HG02981 (cell line): ENCODE measurements at regions not wholly inside any gene's neighbourhood (a gene's known extent, or its start where the extent isn't known, plus 50 kb on each side); places are given as distances from the start of the nearest gene placed in this dataset.
"Not testable (repeated sequence)": the region's sequence is repeated elsewhere in the genome, so short reads cannot be mapped to it uniquely, and the experiment has no call there.

ENCODE experiments used
- ATAC-seq: cut with Tn5 transposase; IDR thresholded peaks from one replicate; pipeline ENCODE4 v1.9.1; 2021; ENCODE audit warnings: mild to moderate bottlenecking, moderate library complexity; ENCODE audit not compliant: unreplicated experiment

DNA sequence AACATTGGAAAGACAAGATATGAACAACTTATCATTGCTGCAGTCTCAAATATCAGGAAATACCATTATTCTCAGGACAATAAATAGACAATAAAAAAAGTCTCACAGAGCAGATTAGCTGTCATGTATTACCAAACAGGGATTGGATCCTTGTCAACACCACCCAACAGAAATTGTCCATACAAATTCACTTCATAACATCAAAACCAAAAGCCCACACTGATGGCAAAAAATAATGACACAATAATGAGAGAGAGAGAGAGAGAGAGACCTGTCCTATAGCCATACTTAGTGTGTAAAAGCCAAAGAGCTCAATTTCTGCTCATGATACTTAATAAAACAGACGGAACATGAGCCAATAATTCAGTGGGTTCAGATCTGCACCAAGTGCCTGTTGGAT lies 96.5 kb downstream of the PPIAL4G start:
- ATAC-seq: no peak

DNA sequence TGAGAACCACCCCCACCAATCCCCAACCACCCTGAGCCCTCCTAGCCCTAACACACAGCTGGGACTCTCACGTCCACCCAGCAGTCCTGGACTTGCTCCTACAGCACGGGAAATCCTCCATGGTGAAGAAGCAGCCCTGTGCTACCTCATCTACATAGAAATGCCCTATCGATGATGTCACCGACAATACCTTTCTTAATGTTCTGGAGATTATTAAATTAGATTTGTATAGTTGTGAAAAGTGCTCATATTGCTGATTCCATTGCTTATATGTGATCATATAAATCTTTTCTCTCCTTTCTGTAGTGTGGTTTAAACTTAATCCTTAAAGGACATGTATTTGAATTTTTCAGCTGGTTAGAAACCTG lies 97.1 kb downstream of the PPIAL4G start:
- not testable (repeated sequence) for ATAC-seq

DNA sequence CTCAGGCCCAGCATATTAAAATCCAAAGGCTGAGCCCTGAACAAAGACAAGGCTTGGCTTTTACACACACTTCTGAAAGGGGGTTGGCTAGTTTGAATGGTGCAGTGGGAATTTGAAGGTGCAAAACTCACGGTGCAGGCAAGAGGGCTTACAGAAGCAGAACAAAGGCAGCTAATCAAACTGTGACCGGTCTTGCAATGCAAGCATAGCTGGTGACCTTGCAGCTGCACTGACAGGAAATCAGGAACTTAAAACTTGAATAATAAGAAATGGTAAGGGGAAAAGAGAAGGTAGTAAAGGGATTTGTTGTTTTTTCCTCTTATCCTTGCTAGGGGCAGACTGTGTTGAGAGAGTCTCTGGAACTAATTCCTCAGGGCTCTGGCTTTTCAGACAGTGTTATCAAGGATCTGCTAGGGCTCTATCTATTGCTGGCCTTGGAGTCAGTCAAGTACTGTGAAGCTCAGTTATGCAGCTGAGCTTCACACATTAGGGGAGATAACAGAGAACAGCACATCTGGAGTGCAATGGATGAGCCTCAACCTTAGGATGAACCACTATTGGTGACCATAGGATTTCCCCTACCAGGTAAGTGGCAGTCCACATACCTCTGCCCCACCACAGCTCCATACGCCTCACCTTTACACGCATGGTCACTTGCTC lies 97.6 kb downstream of the PPIAL4G start:
- ATAC-seq: no peak

DNA sequence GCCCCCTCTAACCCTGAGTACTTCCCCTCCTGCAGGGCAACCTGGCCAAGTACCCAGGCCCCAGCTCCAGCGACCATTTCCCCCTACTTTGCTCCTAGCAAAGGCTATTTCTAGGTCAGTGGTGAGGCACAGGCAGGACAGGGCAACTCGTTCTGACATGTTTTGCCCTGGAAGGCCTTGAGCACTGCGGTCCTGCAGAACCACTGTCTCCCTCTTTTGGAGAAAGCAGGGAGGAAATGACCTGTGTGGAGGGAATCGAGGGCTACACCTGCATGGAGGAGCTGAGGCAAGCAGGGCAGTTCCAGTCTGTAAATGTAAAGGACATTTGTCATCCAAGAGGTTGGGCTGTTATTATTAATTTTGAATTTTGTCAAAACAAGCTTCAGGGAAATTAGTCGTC lies 99.1 kb downstream of the PPIAL4G start:
- ATAC-seq: no peak

DNA sequence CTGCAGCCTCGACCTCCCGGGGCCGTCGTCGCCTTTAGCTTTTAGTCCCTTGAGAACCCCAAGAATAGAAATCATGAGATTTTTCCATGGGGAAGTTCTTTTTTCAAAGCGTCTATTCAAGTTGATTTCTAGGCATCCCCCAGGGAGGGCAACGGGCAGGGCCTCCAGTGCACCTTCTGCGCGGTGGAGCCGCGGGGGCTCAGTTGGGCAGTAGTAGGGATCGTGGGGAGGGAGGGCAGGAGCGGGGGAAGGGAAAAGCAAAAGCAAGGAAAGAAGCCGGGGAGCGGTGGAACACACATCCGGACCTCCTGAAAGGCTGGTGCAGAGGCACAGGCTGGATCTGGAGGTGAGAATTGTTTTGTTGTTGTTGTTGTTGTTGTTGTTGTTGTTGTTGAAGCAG lies 103.4 kb downstream of the PPIAL4G start:
- no peak for ATAC-seq

DNA sequence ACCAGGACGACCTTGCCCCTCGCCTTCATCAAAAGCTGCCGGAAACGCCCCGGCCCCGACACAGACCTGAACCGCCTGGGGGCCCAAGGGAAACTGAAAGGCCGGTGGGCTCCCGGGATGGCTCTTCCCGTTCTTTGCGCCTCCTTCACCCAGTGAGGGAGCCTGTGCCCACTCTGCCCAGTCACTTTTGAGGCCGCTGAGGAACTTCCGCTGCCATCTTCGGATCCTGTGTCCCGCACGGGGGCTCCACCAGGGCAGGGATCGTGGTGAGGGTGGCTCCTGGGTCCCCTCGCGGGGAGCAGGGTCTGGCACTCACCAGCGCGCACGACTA lies 104.0 kb downstream of the PPIAL4G start:
- no peak for ATAC-seq

DNA sequence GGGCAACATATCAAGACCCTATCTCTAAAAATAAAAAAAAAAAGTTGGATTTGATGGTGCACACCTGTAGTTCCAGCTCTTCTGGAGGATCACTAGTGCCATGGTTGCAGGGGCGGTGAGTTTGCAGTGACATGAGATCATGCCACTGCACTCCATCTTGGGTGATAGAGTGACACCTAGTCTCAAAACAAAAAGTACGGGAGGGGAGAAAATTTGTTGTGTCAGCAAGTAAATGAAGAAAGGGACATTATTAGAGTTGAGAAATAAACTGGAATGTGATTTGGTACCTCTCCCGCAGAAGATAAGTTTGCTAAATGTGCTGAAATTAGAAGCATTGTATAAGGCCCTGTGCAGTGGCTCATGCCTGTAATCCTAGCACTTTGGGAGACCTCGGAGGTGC lies 105.1 kb downstream of the PPIAL4G start:
- not testable (repeated sequence) for ATAC-seq

DNA sequence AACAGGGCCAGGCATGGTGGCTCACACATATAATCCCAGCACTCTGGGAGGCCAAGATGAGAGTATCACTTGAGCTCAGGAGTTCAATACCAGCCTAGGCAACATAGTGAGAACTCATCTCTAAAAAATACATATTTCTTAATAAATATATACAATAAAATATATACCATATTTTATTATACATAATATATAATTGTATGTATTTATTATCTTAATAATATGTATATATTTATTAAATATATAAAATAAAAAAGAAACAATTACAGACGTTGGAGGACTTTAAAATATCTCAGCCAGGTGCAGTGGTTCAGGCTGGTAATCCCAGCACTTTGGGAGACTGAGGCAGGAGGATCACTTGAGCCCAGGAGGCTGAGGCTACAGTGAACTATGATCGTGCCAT lies 106.1 kb downstream of the PPIAL4G start:
- not testable (repeated sequence) for ATAC-seq

DNA sequence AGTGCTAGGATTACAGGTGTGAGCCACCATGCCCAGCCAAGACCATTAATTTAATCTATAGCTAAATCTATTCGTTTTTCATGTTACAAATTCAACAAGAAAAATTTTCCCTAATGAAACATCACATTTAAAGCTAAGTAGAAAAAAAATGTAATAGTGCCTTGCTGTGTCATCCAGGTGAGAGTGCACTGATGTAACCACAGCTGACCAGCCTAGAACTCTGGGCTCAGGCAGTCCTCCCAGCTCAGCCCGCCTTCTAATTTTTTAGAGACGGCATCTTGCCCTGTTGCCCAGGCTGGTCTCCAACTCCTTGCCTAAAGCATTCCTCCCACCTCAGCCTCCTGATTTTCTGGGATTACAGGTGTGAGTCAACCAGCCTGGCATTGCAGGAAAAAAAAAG lies 109.0 kb downstream of the PPIAL4G start:
- ATAC-seq: no peak

DNA sequence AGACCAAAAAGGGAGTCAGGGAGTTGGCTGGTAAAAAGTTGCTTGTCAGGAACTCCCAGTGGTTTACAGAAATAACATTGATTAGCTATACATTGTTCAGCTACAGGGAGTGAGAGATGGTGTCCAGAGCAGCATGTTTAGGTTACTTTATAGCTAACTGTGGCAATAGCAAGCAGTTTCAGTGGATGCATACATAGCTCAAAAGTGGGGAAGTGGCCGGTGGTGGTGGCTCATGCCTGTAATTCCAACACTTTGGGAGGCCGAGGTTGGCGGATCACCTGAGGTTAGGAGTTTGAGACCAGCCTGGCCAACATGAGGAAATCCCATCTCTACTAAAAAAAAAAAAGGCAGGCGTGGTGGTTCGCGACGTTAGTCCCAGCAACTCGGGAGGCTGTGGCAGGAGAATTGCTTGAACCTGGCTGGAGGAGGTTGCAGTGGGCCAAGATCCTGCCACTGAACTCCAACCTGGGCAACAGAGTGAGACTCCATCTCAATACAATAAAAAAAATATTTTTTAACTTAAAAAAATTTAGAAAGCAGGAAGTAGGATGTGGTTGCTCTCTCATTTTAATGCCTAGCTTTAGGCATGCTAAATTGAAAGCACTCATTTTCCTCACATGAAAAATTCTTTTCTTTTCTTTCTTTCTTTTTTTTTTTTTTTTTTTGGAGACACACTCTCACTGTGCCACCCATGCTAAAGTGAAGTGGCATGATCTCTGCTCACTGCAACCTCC lies 109.7 kb downstream of the PPIAL4G start:
- ATAC-seq: no peak

DNA sequence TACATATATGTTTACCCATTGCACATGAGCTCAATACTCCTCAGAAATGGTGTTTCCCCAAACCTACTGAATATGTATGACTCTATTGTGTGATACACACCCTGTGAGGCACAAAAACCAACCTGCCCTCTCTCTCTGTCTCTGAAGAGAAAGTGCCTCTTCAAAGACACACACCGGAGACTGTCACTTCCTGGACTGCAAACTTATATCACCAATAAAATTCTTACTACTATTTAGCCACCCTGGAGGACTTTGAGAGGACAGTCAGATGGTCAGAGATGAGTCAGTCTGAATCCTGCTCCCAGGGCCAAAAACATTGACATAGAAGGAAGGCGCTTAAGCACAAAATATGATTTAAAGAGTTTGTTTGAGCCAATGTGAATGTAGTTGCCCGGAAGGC lies 110.4 kb downstream of the PPIAL4G start:
- no peak for ATAC-seq

DNA sequence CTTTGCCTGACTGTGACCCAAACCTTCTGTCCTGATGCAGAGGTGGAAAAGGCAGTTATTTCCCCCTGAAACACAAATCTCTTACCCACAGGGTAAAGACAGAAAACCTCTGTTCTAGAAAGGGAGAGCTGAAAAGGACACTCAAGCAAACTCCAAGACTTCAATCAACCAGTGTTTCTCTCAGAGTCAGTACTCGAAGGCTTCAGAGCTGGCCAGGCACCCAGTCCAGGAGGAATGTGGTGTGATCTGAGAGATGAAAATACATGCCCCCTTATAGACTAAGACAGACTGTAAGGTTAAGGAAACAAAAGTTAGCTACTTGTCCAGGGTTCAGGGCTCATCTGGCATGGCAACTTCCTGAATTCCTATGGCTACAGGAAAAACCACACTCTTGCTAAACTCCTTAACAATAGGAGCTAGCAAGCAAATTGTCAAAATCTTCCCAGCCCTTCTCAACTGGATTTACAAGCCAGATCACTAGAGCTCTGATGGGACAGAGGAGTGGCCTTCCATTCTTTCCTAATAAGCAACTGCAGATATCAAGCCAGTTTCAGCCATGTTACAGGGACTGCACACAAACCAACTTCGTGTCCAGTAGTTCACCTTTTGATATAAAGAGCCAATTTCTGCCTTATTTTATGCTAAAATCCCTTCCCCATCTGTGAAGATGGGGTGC lies 110.9 kb downstream of the PPIAL4G start:
- not testable (repeated sequence) for ATAC-seq

DNA sequence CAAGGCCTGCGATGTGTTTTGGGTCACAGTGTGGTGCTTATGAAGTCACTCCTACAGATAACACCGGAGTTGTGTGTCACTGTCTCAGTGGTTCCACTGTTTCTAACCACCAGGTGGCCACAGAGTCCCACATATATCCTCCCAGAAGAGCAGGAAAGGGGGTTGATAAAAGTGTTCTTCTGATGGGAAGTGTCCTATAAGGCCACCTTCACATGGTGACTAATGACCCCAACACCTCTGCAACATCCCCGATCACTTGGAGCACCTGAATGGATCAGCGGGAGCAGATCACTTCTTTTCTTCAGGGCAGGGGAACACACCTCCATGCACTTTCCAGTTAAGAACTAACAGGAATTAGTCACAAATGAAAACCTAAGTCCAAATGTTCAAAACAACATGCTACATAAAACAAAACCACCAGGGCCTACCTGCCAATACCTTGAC lies 111.5 kb downstream of the PPIAL4G start:
- not testable (repeated sequence) for ATAC-seq

DNA sequence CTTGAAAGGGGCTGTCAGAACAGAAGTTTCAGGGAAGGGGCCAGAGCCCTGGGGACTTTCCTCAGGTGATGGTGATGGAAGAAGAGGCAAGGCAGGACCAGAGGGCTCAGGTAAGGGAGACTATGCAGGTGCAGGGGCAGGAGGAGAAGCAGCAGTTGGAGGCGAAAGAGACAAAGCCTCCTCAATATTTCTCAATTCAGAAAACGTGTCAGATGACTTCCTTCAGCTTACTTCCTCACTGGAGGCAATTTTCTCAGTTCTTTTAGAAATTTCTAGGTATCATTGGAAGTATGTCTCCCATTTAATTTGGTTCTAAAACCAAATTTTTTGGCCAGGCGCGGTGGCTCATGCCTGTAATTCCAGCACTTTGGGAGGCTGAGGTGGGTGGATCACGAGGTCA lies 112.4 kb downstream of the PPIAL4G start:
- ATAC-seq: not testable (repeated sequence)

DNA sequence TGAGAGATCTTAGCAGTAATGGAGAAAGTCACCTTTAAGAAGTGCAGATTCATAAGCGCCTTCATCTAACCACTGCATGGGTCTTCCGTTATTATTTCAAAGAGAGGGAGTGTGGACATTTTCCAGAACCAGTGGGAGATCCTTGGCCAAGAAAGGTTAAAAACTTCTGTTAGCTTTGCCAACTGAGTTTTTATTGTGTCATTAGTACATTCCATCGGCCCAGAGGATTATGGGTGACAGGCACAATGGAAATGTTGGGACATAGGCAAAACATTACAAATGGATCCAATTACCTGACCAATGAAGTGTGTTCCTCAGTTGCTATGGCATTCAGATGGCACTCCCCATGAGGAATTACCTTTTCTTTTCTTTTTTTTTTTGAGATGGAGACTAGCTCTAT lies 115.5 kb downstream of the PPIAL4G start:
- no peak for ATAC-seq

DNA sequence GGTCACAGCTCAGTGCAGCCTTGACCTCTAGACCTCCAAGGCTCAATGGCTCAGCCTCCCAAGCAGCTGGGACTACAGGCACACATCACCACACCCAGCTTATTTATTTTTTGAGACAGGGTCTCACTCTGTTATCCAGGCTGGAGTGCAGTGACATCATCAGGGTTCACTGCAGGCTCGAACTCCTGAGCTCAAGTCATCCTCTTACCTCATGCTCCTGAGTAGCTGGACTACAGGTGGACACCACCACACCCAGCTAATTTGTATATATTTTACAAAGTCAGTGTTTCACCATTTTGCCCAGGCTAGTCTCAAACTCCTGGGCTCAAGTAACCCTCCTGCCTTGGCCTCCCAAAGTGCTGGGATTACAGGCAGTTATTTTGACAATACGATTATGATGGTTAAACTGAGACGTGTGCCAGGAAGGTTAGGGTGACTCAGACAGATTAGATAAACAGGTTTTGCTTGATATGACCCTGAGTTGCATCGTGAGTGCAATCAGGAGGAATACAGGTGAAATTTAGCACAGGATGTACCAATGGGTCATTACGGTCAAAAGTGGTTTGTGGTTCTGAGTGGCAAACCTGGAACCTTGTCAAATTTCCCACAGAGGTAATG lies 116.9 kb downstream of the PPIAL4G start:
- ATAC-seq: not testable (repeated sequence)

DNA sequence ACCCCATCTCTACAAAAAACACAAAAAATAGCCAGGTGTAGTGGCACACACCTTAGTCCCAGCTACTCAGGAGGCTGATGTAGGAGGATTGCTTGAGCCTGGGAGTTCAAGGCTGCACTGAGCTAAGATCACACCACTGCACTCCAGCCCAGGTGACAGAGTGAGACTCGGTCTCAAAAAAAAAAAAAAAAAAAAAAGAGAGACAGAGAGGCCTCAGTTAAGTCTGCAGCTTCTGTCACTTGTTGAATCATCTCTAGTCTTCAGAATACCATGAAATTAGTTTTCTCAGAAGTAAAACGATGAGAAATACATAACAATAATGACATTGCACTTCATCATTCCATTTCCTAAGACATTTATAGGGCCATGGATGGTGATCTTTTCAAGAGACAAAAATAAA lies 118.0 kb downstream of the PPIAL4G start:
- ATAC-seq: not testable (repeated sequence)

DNA sequence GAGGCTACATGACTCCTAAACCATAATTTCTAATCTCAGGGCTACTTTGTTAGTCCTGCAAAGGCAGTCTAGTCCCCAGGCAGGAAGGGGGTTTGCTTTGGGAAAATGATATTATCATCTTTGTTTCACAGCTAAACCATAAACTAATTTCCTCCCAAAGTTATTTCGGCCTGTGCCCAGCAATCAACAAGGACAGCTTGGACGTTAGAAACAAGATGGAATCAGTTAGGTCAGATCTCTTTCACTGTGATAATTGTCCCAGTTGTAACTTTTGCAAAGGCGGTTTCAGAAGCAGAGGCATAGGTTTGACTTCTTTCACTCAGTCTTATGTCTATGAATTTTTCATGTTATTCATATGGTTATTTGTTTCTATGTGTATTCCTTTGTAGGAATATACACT lies 119.1 kb downstream of the PPIAL4G start:
- not testable (repeated sequence) for ATAC-seq

DNA sequence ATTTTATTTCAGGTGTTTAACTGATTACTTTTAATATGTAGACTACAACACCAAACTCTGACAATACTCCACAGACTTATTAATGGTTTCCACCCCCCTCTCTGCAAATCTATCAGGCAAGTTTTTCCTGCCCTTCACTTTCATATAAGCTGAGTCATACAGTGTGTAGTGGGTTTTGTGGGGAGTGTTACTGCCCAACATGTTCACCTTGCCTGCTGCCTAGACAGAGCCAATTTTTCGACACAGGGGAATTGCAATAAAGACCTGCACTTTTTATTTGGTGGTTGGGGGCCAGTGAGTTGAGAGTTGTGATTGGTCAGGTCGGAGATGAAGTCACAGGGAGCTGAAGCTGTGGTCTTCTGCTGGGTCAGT lies 119.7 kb downstream of the PPIAL4G start:
- no peak for ATAC-seq

DNA sequence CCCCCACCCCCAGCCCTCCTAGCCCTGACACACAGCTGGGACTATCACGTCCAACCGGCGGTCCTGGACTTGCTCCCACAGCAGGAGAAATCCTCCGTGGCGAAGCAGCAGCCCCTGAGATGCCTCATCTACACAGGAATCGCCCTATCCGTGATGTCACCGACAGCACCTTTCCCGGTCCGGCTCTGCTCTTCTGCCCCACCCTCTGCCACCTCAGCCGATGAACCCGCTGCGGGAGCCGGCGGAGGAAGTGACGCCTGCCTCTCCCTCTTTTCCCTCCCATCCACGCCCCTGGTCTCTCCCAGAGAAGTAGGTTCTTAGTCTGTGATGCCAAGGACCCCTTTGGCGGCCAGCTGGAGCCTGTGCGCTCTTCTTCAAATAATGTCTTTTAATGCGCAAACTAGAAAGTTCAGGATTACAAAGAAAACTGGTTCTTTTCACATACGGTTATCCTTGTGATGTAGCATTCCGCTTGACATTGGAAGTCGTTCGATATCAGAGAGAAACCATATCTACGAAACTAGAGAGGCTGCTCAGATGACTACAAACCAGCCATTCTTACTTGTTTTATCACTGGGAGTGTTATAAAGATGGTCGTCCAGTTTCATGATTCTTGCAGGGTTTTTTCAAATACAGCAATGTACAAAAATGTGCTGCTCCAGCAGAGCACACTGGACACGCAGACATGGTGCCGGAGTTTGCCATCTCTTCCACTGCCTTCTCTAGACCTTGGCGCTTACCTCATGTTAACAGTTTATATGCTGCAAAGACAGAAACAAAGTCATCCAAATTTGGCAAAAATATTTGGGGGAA lies 120.3 kb downstream of the PPIAL4G start:
- no peak for ATAC-seq

DNA sequence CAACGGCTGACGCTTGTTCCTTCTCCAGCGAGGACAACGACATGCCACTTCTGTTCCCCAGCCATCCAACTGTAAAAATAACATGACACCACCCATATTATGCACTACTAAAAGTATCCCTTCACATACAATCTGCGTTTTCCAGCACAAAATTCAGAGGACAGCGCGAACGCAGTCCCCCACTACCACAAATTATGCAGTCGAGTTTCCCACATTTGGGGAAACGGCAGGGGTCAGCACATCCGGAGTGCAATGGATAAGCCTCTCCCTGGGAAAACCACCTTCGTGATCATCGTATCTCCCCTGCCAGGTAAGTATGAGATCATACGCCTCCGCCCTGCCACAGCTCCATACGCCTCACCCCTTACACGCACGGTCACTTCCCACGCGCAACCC lies 120.9 kb downstream of the PPIAL4G start:
- ATAC-seq: no peak
